Endodermal cell (in vitro differentiated cells): ENCODE measurements at regions not wholly inside any gene's neighbourhood (a gene's known extent, or its start where the extent isn't known, plus 50 kb on each side); places are given as distances from the start of the nearest gene placed in this dataset.
A peak's percentile ranks its signal among the peaks of the same experiment; 100 is the strongest.

Experiments used
- DNase-seq: peaks from one replicate; pipeline ENCODE4 v3.0.0-alpha.2; 2017
- H3K27ac ChIP-seq: 2 replicates; pipeline ENCODE4 v1.5.1; 2013; ENCODE audit warnings: mild to moderate bottlenecking, low read depth, low read length, moderate library complexity
- H3K27me3 ChIP-seq: 2 replicates; pipeline ENCODE4 v1.6.1; 2013; ENCODE audit warnings: mild to moderate bottlenecking, low read length, moderate library complexity; ENCODE audit not compliant: insufficient read depth, control insufficient read depth, poor library complexity, severe bottlenecking
- H3K36me3 ChIP-seq: 2 replicates; pipeline ENCODE4 v1.7.0; 2013; ENCODE audit warnings: mild to moderate bottlenecking, low read length, moderate library complexity; ENCODE audit not compliant: control insufficient read depth, insufficient read depth
- H3K4me1 ChIP-seq: one replicate; pipeline ENCODE4 v1.7.0; 2013; ENCODE audit warnings: low read length; ENCODE audit not compliant: control insufficient read depth, insufficient read depth
- H3K4me3 ChIP-seq: 2 replicates; pipeline ENCODE4 v1.5.1; 2013; ENCODE audit warnings: mild to moderate bottlenecking, low read length, moderate library complexity
- H3K9ac ChIP-seq: 2 replicates; pipeline ENCODE4 v1.6.1; 2013; ENCODE audit warnings: mild to moderate bottlenecking, low read length, moderate library complexity; ENCODE audit not compliant: poor library complexity, severe bottlenecking; ENCODE audit errors: extremely low read depth
- H3K9me3 ChIP-seq: 2 replicates; pipeline ENCODE4 v1.6.1; 2013; ENCODE audit warnings: mild to moderate bottlenecking, low read length, moderate library complexity; ENCODE audit not compliant: control insufficient read depth
- H3K27ac Mint-ChIP-seq: 2 replicates; pipeline ENCODE4 v1.8.0; 2020; ENCODE audit warnings: mixed read lengths
- H3K27me3 Mint-ChIP-seq: 2 replicates; pipeline ENCODE4 v1.8.0; 2021; ENCODE audit warnings: mild to moderate bottlenecking, mixed read lengths; ENCODE audit not compliant: insufficient read depth
- H3K36me3 Mint-ChIP-seq: 2 replicates; pipeline ENCODE4 v1.8.0; 2020; ENCODE audit warnings: low read depth, mixed read lengths
- H3K4me1 Mint-ChIP-seq: 2 replicates; pipeline ENCODE4 v1.8.0; 2020; ENCODE audit warnings: mixed read lengths
- H3K4me3 Mint-ChIP-seq: 2 replicates; pipeline ENCODE4 v1.8.0; 2020; ENCODE audit warnings: mild to moderate bottlenecking, moderate library complexity, mixed read lengths
- H3K9me3 Mint-ChIP-seq: 2 replicates; pipeline ENCODE4 v1.8.0; 2020; ENCODE audit warnings: mild to moderate bottlenecking, mixed read lengths
- CTCF ChIP-seq: fragments of 200-600 bp; sonication (generic); conservative IDR thresholded peaks from 2 replicates; pipeline ENCODE4 v1.5.0; 2021; ENCODE audit warnings: antibody characterized with exemption, mild to moderate bottlenecking
- WGBS, 2 experiments: methylation state at CpG; one replicate each; pipeline versions ENCODE4 v1.1.5 to v1.1.7; 2013; ENCODE audit warnings: missing lambda C conversion rate in 2 of 2, mixed read lengths in 1 of 2; ENCODE audit not compliant: insufficient coverage in 1 of 2, insufficient read length in 1 of 2; 5-methylcytosine and 5-hydroxymethylcytosine counted together

GRCh38 chr4:173450281-173450680, 51.4 kb upstream of the SCRG1 start:
- Histone ChIP-seq H3K27me3 (peaks cover 21% of the 10 kb centered on the region), H3K36me3 (no peaks in the 10 kb centered on the region), H3K9ac (no peak overlapping the region), H3K9me3 (no peaks in the 10 kb centered on the region), H3K4me3 (no peak overlapping the region), H3K4me1 (no peaks in the 10 kb centered on the region), H3K27ac (no peak overlapping the region)
- DNase-seq: no peak
- Mint-ChIP-seq H3K27me3 (peaks cover 40% of the 10 kb centered on the region), H3K9me3 (no peaks in the 10 kb centered on the region), H3K4me3 (no peak overlapping the region), H3K4me1 (peaks cover 22% of the 10 kb centered on the region), H3K27ac (no peak overlapping the region), H3K36me3 (no peaks in the 10 kb centered on the region)
- WGBS, 2 experiments: 71 to 73% methylated on average over 2 of the region's 2 CpGs
- TF ChIP-seq CTCF: no peak

- Mint-ChIP-seq H3K4me1 (peaks cover 22% of the 10 kb centered on the region), H3K27me3 (peaks cover 37% of the 10 kb centered on the region), H3K4me3 (no peak overlapping the region), H3K27ac (no peak overlapping the region), H3K9me3 (no peaks in the 10 kb centered on the region), H3K36me3 (no peaks in the 10 kb centered on the region)
- peak; percentile 53 for DNase-seq
- H3K4me3 ChIP-seq: no peak overlapping the region
- no peak overlapping the region for H3K27ac ChIP-seq
- no peaks in the 10 kb centered on the region for H3K9me3 ChIP-seq
- peaks cover 21% of the 10 kb centered on the region for H3K27me3 ChIP-seq
- WGBS, 2 experiments: 29 to 86% methylated on average over 1 to 3 of the region's 3 CpGs
- no peak overlapping the region for H3K9ac ChIP-seq
- no peaks in the 10 kb centered on the region for H3K36me3 ChIP-seq
- TF ChIP-seq CTCF: no peak
- no peaks in the 10 kb centered on the region for H3K4me1 ChIP-seq
Measured at GRCh38 chr4:173449380-173449717, 50.4 kb upstream of the SCRG1 start.

DNA sequence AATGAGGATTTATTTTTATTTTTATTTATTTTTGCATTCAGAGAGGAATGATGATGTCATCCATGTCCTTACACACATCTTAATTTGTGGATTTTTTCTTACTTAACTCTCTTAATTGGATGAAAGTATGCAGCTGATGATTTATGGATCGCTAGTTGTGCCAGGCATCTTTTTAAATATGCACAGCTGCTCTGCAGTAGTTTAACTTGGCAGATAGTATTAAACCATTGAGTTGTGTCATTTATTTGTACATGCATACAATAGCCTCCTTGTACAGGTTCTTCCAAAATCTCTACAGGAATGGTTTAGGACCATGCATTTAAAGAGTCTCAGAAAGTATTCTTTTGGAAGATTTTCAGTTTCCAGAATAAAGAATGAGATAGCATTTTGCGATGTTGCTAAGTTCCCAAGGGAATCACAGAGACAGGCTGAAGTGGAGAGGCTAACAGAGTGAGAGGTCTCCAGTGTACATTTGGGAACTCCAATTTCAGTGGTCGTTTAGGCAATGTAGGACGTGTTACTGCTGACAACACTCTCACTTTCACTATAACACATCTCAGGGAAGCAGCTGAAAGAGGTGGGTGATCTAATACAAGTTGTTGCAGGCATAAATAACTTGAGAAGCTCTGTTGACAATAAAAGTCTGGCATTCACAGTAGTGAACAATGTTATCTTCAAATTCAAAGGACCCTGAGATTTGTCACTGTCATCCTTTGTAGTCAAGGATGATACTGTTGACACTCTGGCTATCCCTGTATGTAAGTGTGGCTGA, 49.9 kb upstream of the SCRG1 start:
- WGBS, 2 experiments: 51% methylated on average over 4 of the region's 4 CpGs; no CpG with 5 or more reads in 1 of the 2 experiments
- no peak for TF ChIP-seq CTCF
- no peaks in the 10 kb centered on the region for H3K4me1 ChIP-seq

More for the DNA sequence above, 49.9 kb upstream of the SCRG1 start:
- Mint-ChIP-seq H3K4me1 (peaks cover 22% of the 10 kb centered on the region), H3K9me3 (no peaks in the 10 kb centered on the region), H3K27ac (no peak overlapping the region), H3K27me3 (peaks cover 33% of the 10 kb centered on the region), H3K4me3 (no peak overlapping the region), H3K36me3 (no peaks in the 10 kb centered on the region)
- Histone ChIP-seq H3K4me3 (no peak overlapping the region), H3K9ac (no peak overlapping the region), H3K36me3 (no peaks in the 10 kb centered on the region), H3K27me3 (peaks cover 21% of the 10 kb centered on the region), H3K9me3 (no peaks in the 10 kb centered on the region), H3K27ac (no peak overlapping the region)
- DNase-seq: no peak
